Mesothelial cell of epicardium (in vitro differentiated cells): ENCODE measurements at regions not wholly inside any gene's neighbourhood (a gene's known extent, or its start where the extent isn't known, plus 50 kb on each side); places are given as distances from the start of the nearest gene placed in this dataset.

ENCODE experiments used
- DNase-seq, 2 experiments: peaks; one replicate each; pipeline ENCODE4 v3.0.0; 2021; ENCODE audit warnings: low spot score in 2 of 2; ENCODE audit not compliant: unreplicated experiment in 2 of 2
- H3K27ac Mint-ChIP-seq: 2 replicates; pipeline ENCODE4 v1.8.0; 2021; ENCODE audit warnings: mixed read lengths
- H3K27me3 Mint-ChIP-seq: 2 replicates; pipeline ENCODE4 v1.8.0; 2021; ENCODE audit warnings: low read depth, mixed read lengths
- H3K36me3 Mint-ChIP-seq: 2 replicates; pipeline ENCODE4 v1.8.0; 2021; ENCODE audit warnings: mixed read lengths
- H3K4me1 Mint-ChIP-seq: 2 replicates; pipeline ENCODE4 v1.8.0; 2021; ENCODE audit warnings: mixed read lengths
- H3K4me3 Mint-ChIP-seq: 2 replicates; pipeline ENCODE4 v1.8.0; 2021; ENCODE audit warnings: mild to moderate bottlenecking, moderate library complexity, mixed read lengths
- H3K9me3 Mint-ChIP-seq: 2 replicates; pipeline ENCODE4 v1.8.0; 2021; ENCODE audit warnings: mixed read lengths
- CTCF ChIP-seq: fragments of 200-600 bp; sonication (generic); IDR thresholded peaks from one replicate; pipeline ENCODE4 v1.5.0; 2021; ENCODE audit warnings: antibody characterized with exemption; ENCODE audit not compliant: unreplicated experiment

- TF ChIP-seq CTCF: no peak
- H3K4me1 Mint-ChIP-seq: peaks cover 8% of the 10 kb centered on the region
- H3K27ac Mint-ChIP-seq: no peak overlapping the region
- peaks cover 10% of the 10 kb centered on the region for H3K27me3 Mint-ChIP-seq
- DNase-seq: no peak
- no peak overlapping the region for H3K4me3 Mint-ChIP-seq
- H3K9me3 Mint-ChIP-seq: no peaks in the 10 kb centered on the region
- H3K36me3 Mint-ChIP-seq: no peaks in the 10 kb centered on the region
These were observed 106.7 kb upstream of the CADPS start for GRCh38 chr3:62981962-62982361.

GRCh38 chr3:62982795-62983455 is 107.7 kb upstream of the CADPS start:
- peaks cover 10% of the 10 kb centered on the region for H3K27me3 Mint-ChIP-seq
- TF ChIP-seq CTCF: no peak
- no peak overlapping the region for H3K27ac Mint-ChIP-seq
- H3K4me1 Mint-ChIP-seq: peaks cover 8% of the 10 kb centered on the region
- no peak for DNase-seq
- H3K36me3 Mint-ChIP-seq: no peaks in the 10 kb centered on the region
- H3K9me3 Mint-ChIP-seq: no peaks in the 10 kb centered on the region
- no peak overlapping the region for H3K4me3 Mint-ChIP-seq

- Mint-ChIP-seq H3K36me3 (no peaks in the 10 kb centered on the region), H3K4me3 (no peak overlapping the region), H3K4me1 (peaks cover 8% of the 10 kb centered on the region), H3K9me3 (no peaks in the 10 kb centered on the region), H3K27ac (no peak overlapping the region), H3K27me3 (peaks cover 13% of the 10 kb centered on the region)
- no peak for DNase-seq
- TF ChIP-seq CTCF: no peak
These were observed 110.8 kb upstream of the CADPS start for GRCh38 chr3:62986061-62986460.

- TF ChIP-seq CTCF: no peak
- H3K4me1 Mint-ChIP-seq: no peaks in the 10 kb centered on the region
- no peak for DNase-seq
- no peak overlapping the region for H3K4me3 Mint-ChIP-seq
- no peak overlapping the region for H3K27ac Mint-ChIP-seq
- no peaks in the 10 kb centered on the region for H3K9me3 Mint-ChIP-seq
- H3K36me3 Mint-ChIP-seq: no peaks in the 10 kb centered on the region
- H3K27me3 Mint-ChIP-seq: peaks cover 13% of the 10 kb centered on the region
These were observed 112.5 kb upstream of the CADPS start for GRCh38 chr3:62987721-62988120.

- Mint-ChIP-seq H3K36me3 (no peaks in the 10 kb centered on the region), H3K4me1 (no peaks in the 10 kb centered on the region), H3K9me3 (no peaks in the 10 kb centered on the region), H3K27ac (no peak overlapping the region), H3K4me3 (no peak overlapping the region), H3K27me3 (peaks cover 16% of the 10 kb centered on the region)
- DNase-seq: no peak
- no peak for TF ChIP-seq CTCF
These were observed 115.6 kb upstream of the CADPS start for GRCh38 chr3:62990704-62991413.
